ENCODE measurements at regions not wholly inside any gene's neighbourhood (a gene's known extent, or its start where the extent isn't known, plus 50 kb on each side); places are given as distances from the start of the nearest gene placed in this dataset.
"Not testable (repeated sequence)": the region's sequence is repeated elsewhere in the genome, so short reads cannot be mapped to it uniquely, and the experiment has no call there.

DNA sequence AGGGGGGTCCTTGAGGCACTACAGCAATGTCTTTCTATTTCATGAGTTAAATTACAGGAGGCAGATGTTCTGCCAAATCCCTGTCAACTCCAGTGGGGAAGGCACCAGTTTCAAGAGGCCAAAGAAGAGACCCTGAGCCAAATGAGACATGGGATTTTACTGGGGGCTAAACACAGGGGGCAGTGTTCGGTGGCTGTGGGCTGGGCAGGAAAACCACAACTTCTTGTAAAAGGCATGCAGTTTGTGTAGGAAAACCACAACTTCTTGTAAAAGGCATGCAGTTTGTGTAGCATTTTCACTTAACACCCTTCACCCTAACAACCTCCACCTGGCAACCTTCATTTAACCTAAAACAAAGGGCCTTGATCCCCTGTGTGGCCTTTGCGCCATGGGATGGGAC is 61.0 kb downstream of the POLR2M start:
- DNase-seq (ENCODE audit: low spot score), result no peak
- FAIRE-seq, result no peak

DNA sequence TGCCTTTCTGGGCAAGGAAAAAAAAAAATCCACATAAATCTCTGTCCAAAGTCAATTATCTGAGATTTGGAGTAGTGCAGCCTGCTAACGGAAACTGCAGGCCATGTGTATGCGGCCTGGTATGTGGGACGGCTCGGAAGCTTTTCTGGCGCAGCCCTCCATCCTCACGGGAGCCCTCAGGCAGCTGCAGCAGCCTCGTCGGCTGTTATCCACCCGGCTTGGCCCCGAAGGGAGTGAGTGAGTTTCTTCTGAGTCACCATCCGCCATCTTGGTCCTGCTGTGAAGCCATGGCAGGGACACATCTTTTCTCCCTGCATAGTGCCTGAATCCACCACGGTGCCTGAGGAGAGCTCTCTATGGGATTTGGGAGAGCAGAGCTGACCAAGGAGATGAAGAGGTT is 62.8 kb downstream of the POLR2M start:
- peak; percentile 63 for FAIRE-seq
- DNase-seq (ENCODE audit: low spot score), result no peak

DNA sequence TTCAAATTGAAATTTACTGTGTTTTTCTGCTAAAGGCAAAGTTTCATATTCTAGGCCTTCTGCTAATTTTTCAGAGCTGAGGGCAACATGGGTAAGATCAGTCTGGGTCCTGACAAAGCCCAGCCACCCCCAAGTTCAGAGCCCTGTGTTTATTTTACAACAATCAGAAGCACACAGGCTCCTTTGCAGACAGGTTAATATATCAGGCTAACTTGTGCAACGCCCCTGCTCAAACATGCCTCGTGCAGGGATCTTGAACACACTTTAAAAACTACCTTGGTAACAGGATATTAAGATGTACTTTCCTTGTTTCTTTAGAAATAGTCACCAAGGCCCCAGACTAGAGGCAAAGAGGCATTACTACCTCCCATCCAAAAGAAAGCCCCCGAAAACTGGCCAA is 64.0 kb downstream of the POLR2M start:
- no peak for DNase-seq (ENCODE audit: low spot score)

DNA sequence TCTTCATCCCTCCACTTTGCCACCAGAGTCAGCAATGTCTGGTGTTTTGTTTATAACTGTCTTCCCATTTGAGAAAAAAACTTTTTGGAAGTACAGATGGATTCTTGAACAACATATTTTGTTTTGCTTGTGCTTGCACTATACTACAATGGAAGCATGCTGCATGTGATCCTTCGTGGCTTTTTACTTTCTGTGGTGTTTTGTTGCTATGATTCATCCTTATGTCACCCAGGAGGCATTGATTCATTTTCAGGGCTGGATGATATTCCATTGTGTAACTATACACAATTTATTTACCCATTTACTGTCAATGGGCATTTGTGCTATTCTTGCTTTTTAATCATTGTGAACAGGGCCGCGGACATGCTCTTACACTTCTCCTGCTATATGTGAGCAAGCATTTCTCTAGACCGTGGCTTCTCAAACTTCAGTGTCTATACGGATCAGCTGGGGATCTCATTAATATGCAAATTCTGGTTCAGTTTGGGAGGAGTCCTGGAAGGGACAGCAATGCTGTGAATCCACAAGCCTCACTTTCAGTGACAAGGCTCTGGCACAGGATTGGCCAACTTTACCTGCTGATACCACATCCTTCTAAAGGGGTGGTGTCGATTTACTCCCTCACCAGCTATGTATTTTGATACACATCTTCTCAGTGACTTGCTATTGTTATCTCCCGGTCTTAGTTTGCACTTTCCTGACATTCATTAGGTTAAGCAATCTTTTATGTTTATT is 65.9 kb downstream of the POLR2M start:
- DNase-seq (ENCODE audit: low spot score) (peak; percentile 61), FAIRE-seq (peak; percentile 74)

More for the DNA sequence above, 64.0 kb downstream of the POLR2M start:
- no peak for FAIRE-seq

DNA sequence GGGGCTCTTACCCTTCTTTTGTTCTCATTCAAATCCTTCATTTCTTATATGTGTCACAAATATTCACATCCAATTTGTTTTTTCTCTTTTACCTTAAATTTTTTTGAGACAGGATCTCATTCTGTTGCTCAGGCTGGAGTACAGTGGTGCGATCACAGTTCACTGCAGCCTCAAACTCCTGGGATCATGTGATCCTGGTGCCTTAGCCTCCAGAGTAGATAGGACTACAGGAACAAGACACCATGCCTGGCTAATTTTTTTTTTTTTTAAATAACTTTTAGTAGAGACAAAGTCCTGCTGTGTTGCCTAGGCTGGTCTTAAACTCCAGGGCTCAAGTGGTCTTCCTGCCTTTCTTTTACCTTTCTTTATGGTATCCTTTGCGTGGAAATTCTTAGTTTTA is 66.5 kb downstream of the POLR2M start:
- DNase-seq (ENCODE audit: low spot score) (no peak), FAIRE-seq (no peak)

DNA sequence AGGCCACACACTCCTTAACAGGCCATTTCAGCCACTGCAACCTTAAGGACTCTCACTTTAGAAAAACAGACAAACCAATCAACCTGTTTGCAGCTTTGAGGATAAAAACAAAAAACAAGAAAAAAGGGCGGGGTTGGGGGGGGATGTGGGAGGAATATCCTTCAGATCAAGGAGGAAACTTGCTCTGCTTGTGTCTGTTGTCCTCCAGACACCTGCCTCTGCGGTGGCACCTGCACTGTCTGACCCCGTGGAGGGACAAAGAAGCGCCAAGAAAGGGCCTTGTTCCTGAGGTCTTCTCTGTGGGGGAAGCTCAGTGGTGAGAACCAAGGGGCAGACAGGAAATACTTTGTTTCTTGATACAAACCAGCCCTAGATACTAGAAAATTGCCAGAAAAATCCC is 70.5 kb downstream of the POLR2M start:
- DNase-seq (ENCODE audit: low spot score) (no peak), FAIRE-seq (no peak)

DNA sequence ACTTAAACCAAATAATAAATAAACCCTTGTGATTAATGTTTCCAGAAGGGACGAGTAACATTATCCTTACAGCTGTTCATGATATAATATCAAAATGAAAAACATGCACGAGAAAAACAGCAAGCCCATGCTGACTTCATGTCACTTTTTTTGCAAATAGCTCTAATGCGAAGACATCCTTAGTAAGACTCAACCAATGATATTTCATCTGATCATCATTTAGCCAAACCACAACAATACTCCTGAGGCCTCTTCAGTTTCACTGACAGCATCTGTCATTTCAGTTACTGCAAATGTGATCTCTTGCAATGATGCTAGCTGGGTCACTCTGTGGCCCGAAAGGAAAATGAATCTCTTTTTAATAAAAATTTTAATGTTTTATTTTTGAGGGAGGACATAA is 74.0 kb downstream of the POLR2M start:
- no peak for DNase-seq (ENCODE audit: low spot score)
- no peak for FAIRE-seq

DNA sequence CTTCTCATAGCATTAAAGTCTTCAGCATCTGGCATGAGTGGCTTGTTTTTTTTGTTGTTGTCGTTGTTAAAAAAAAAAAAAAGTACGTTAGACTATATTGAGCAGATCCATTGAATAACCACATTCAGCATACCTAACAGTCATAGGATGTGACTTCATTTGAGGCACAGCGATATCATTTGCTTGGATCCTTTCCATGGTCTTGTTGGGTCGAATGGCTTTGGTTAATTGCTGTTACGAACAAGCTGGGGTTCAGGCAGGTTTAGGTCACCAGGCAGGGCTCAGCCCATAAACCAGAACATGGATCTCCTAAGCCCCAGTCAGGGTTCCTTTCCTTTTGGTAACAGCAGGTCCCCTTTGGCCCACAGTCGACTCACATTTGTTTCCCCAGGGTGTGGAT is 76.2 kb downstream of the POLR2M start:
- DNase-seq (ENCODE audit: low spot score) (no peak), FAIRE-seq (peak; percentile 37)

DNA sequence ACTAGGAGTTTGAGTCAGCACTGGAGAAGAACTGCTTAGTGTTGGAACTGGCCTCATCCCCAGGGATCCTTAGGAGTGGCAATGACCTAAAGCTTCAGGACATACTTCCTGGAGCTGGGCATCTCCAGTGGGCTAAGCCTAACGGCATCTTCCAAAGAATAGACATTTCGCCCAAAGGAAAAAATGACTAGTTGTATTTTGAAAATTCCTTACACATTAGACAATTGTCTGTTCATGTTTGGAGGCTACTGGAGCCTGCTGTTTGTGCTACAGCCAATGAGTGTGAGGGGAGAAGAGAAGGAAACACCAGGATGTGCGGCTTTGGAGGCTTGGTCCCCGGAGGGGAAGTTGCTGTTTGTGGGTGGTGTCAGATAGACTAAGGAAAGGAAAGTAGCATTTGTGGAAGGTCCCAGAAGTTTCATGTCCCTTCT is 77.6 kb downstream of the POLR2M start:
- peak; percentile 31 for DNase-seq (ENCODE audit: low spot score)
- no peak for FAIRE-seq

DNA sequence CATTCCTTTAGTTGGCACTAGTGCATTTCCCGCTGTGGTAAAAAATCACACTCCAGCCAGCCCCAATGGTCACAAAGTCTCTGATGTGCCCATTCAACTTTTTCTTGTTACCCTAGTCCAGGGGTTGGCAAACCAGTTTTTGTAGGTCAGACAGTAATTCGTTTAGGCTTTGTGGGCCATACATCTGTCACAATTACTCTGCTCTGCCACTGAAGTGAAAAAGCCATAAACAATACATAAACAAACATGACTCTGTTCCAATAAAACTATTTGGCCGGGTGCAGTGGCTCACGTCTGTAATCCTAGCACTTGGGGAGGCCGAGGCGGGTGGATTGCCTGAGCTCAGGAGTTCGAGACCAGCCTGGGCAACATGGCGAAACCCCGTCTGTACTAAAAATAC is 78.5 kb downstream of the POLR2M start:
- DNase-seq (ENCODE audit: low spot score) (no peak), FAIRE-seq (no peak)

DNA sequence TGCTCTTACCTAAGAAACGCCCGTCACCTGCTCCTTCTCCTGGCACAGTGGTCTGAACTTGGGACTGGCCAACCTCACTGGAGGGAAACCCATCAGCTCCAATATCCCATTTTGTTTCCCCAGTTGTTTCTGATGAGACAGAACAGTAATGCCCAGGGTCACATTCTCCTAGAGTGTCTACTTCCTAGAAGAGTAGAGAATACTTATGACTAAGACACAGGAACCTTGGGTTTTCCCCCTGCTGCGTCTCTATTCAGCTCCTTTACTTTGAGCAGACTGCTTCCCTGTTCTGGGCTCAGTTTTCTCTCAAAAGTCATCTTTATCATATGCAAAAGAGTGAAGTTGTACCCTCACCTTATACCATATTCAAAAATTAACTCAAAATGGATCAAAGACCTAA is 79.4 kb downstream of the POLR2M start:
- DNase-seq (ENCODE audit: low spot score), result no peak
- no peak for FAIRE-seq

DNA sequence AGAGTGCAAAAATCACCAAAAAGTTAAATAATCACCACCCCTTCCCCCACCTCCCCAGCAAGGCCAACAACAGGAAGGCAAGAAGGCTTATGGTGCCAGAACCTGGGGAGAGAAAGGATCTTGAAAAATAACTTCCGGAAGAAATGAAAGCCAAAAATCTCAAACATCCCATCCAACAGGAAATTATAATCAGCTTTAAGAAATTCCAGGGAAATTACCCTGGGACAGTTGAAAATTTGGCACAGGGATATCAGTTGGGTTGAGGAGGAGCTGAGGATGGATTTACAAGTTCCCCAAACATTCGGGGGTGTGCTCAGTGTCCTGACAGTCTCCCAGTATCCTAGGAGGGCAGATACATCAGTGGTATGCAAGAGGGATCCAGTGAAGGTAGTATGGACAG is 82.7 kb downstream of the POLR2M start:
- DNase-seq (ENCODE audit: low spot score), result no peak
- FAIRE-seq, result no peak

DNA sequence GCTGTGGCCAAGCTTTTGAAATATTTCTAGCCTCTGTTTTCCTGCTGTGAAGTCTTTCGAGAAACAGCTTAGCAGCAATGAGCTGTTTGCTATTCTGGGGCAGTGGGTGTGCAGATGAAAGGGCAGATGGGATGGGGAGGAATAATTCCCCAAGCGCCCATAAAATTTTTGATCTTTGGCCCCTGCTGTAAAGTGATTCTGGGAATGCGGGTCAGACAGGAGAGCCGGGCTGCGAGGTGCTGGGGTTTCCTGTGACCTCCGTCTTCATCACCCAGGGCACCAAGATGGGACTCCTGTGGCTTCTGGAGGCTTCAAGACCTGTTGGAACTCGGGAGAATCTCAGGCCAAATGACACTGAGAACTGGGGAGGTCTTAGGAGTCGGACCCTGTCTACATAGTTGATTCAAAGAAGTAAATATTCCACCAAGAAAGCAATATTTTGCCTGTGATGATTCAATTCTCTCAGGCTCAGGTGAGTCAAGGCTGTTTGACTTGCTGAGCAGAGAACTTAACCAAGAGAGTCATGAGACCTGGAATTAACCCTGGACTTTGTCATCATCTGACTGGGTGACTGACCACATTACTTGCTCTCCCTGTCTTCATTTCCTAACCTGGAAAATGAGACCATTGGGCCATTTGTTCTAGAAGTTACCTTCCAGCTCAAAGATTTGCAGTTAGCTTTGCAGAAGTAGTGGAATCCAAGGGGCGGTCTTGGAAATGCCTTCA is 86.4 kb downstream of the POLR2M start:
- no peak for FAIRE-seq
- DNase-seq (ENCODE audit: low spot score), result no peak

DNA sequence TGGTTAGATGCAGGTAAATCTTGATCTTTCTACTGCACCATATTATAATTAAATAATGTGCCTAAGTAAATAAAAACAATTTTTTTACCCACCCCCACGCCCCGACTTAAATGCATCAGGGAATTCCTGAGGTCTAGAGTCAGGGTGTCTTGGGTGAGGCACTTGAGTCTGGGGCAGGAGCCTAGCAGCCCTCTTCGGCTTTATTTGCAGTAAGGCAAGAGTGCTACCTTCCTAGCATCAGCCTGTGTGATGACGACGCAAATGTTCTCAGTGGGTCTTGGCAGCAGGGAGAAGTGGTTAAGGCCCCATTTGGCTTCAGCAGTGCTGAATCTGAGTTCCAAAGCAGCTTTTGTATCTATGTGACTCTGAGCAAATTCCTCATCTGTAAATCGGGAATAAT is 88.7 kb downstream of the POLR2M start:
- DNase-seq (ENCODE audit: low spot score) (no peak), FAIRE-seq (no peak)

DNA sequence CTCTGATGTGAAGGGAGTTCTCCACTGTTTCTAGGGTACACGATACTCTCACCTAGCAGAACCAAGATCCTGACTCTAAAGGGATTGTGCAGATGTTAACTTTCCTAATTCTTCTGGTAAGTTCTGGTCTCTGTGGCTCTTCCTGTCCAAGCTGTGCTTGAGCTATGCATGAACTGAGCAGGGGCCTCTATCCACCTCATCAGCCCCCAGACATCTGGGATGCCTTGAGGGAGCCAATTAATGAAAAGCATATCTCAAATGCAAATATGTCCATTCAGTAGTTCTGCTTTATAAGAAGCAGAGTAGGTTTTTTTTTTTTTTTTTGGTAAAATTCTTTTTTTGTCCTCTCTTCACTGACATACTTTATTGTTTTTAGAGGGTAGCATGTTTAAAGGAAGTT is 89.6 kb downstream of the POLR2M start:
- no peak for FAIRE-seq

DNA sequence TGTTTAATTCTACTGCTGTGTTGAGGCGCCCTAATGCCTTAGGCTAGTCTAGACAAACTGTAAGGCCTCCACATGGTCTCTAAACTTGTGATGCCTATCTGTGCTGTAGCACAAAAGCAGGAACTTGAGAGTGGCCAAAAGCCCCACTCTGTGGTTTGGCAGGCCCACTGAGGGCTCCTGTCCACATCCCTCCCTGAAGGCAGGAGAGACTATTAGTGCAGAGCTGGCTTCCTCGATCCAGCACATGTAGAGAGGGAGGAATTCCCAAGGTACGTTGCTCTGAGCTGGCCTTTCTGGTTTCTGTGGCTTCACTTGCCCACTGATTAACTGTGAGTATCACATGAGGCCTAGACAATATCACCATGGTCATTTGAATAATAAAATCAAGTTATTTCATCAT is 90.6 kb downstream of the POLR2M start:
- DNase-seq (ENCODE audit: low spot score) (no peak), FAIRE-seq (peak; percentile 65)

More for the DNA sequence above, 89.6 kb downstream of the POLR2M start:
- no peak for DNase-seq (ENCODE audit: low spot score)

DNA sequence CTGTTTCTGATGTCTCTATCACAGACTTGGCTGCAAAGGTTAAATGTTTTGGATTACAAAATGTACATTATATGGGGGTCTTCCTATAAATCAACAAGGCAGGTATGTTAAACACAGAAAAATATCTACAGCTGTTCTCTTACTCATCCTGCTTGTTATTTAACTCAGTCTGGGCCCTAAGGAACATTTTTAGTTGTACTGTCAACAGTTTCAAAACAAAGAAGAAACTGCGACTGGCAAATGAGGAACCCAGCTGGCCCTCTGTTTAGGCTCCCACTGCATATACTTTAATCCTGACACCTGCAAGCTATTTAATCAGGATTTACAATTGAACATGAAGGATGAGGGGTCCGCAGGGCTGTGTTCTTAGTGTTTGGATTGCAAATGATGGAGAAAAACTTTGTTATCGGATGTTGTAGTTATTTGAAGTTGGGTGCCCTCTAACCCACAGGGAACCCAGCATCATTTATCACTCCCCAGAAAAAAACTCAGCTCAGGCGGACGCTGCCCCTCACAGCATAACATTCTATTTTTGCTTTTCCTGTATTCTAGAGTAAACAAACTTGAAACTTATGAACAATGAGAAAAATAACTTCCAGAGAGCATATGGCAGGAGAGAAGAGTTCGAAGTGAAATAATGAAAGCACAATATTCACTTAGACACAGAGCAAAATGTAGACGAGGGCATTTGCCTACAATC is 91.2 kb downstream of the POLR2M start:
- FAIRE-seq (no peak), DNase-seq (ENCODE audit: low spot score) (no peak)

DNA sequence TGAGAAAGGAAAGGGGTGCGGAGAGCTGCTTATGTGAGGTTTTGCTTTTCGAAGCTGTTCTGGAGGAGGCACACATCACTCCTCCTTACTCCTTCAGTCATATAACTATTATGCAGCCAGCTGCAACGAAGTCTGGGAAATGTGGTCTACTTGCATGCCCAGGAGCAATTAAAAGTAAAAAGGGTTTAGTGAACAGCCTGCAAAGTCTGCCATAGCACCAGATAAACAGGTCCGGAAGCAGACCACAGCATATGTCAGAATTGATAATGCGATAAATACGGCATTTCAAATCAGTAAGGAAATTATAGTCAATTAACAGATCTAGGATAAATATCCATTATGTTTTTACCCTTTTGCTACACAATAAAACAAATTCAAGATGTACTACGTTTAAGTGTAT is 99.5 kb downstream of the POLR2M start:
- FAIRE-seq (peak; percentile 66), DNase-seq (ENCODE audit: low spot score) (no peak)

DNA sequence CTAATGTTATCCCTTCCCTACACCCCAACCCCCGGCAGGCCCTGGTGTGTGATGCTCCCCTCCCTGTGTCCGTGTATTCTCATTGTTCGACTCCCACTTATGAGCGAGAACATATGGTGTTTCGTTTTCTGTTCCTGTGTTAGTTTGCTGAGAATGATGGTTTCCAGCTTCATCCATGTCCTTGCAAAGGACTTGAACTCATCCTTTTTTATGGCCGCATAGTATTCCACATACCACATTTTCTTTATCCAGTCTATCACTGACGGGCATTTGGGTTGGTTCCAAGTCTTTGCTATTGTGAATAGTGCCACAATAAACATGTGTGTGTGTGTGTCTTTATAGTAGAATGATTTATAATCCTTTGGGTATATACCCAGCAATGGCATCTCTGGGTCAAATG is 102.8 kb downstream of the POLR2M start:
- peak; percentile 90 for FAIRE-seq
- not testable (repeated sequence) for DNase-seq (ENCODE audit: low spot score)

DNA sequence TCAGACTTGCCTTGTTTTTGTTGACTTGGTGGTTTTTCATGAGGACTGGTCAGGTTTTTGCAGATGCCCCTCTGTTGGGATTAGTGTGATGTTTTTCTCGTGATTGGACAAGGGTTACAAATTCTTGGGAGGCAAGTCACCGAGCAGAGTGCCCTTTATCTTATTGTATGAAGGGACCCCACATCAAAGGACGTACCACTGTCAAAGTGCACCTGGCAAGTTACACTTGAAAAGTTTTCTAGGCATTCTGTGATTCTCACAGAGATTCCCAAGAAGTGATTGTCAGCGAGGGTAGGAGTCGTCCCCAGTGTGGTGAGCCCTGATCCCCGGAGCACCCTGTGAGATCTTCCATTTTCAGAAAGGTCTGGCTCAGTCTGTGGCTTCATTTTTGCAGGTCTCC is 110.1 kb downstream of the POLR2M start:
- DNase-seq (ENCODE audit: low spot score), result no peak
- no peak for FAIRE-seq

DNA sequence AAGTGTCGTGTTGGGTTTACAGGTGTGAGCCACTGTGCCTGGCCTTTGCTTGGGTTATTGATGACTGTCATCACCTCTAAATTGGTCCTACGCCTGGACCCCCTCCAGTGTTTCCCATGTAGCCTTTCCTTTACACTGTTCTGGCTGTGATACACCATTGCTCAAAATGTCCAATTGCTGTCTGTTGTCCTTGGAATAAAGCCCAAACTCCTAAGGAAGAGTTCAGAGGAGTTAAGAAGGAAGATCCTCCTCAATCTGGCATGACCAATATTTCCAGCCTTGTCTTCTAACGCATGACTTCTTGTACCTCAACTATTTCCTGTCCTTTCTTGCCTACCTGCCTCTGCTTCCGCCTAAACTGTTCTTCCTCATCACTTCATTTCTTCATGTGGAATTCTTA is 113.1 kb downstream of the POLR2M start:
- DNase-seq (ENCODE audit: low spot score) (no peak), FAIRE-seq (peak; percentile 70)

DNA sequence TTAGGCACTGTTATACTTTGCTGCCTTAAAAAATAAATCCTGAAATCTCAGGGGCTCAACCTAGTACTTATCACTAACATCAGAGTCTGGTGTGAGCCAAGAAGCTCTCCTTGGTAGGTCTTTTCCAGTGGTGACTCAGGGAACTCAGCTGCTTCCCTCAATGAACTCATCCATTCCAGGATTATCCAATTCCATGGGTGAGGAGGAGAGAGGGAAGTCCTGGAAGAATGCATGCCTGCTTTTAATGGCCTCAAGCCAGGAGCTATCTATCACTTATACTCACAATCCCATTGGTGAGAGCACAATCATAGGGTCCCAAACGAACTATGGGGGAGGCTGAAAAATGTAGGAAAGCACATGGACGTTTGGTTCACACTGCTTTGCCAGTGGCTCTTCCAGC is 113.6 kb downstream of the POLR2M start:
- DNase-seq (ENCODE audit: low spot score), result peak; percentile 31

More for the DNA sequence above, 113.6 kb downstream of the POLR2M start:
- FAIRE-seq, result no peak
